GM18505 (cell line): ENCODE measurements at regions not wholly inside any gene's neighbourhood (a gene's known extent, or its start where the extent isn't known, plus 50 kb on each side); places are given as distances from the start of the nearest gene placed in this dataset.

ENCODE experiments used
- ATAC-seq: cut with Tn5 transposase; IDR thresholded peaks from one replicate; pipeline ENCODE4 v1.9.1; 2021; ENCODE audit not compliant: unreplicated experiment
- POLR2A ChIP-seq: IDR thresholded peaks from 4 replicates; pipeline ENCODE4 v1.6.1; 2011; ENCODE audit warnings: borderline replicate concordance; ENCODE audit not compliant: insufficient read depth, insufficient read length; ENCODE audit errors: extremely low read depth

DNA sequence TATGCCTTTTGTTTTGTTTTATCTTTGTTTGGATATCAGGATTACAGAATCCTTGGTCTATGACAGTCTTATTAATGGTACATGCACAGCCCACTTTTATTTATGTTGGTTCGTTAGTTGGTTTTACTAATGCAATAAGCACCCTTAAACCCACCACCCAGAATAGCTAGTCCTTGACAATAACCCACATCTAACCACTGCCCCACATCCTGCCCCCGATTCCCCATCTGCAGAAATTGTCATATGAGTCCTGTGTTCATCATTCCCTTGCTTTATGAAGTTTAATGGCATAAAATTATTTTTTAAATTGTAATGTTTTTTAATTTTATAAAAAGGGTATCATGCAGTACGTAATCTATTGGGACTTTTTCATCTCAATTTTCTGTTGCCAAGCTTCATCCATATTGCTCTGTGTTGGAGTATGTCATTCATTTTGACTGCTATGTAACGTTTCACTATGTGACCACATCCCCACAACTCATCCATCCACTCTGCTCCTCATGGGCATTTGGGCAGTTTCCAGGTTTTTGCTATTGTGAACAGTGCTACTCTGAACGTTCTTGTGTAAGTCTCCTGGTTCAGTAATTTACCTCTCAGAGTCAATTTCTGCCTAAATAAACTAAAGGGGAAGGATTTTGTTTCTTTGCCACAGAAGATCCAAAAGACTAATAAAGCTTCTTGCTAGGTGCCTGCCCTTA is 150.4 kb downstream of the MRPL14 start:
- ATAC-seq, result no peak
- TF ChIP-seq POLR2A, result no peak

DNA sequence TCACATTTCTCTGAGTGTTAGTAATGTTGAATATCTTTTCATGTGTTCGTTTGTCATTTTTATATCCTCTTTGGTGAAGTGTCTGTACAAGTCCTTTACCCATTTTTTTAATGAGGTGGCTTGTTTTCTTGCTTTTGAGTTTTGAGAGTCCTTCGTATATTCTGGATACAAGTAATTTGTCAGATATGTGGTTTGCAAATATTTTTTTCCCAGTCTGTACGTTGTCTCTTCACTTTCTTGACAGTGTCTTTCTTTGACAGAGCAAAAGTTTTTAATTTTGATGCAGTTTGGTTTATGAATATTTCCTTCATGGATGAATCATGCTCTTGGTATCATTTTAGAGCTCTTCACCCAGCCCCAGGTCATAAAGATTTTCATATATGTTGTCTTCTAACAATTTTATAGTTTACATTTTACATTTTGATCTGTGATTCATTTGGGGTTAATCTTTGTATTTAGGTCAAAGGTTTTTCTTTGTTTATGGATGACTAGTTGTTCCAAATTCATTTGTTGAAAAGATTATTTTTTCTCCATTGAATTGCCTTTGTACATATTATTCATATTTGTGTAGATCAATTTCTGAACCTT is 152.5 kb downstream of the MRPL14 start:
- ATAC-seq, result no peak
- TF ChIP-seq POLR2A, result no peak

DNA sequence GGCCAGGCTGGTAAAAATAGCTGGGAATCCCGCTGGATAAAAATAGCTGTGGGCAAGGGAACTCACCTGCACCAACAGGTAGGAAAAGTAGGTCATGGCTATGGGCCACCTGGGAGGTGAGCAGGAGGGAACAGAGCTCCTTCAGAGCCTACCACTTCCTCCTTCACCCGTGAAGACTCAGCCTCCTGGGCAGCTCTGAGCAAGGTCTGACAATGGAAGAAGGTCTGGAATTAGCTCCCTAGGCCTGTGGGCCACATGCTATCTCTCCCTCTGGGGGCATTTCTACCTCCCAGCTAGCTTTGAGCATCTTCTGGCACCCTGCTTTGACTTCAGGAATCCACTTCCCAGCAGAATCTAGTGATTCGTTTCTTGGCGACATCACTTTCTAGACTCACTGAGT is 153.9 kb downstream of the MRPL14 start:
- no peak for TF ChIP-seq POLR2A
- ATAC-seq, result no peak

DNA sequence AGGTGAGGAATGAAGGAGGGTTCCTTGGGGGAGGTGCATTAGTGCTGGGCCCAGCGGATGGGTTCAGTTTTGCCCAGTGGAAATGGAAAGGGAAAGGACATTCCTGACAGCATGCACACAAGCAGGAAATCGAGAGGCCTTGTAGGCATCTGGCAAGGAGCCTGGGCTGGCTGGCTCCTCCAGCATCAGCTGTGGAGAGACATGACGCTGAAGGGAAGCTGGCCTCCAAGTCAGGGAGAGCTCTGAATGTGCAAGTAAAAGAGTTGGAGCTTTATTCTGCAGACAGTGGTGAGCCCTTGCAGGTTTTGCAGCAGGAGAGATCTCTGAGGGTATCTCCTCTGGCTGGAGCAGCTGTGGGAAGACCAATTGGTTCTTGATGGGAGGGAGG is 154.3 kb downstream of the MRPL14 start:
- TF ChIP-seq POLR2A, result no peak
- ATAC-seq, result no peak

DNA sequence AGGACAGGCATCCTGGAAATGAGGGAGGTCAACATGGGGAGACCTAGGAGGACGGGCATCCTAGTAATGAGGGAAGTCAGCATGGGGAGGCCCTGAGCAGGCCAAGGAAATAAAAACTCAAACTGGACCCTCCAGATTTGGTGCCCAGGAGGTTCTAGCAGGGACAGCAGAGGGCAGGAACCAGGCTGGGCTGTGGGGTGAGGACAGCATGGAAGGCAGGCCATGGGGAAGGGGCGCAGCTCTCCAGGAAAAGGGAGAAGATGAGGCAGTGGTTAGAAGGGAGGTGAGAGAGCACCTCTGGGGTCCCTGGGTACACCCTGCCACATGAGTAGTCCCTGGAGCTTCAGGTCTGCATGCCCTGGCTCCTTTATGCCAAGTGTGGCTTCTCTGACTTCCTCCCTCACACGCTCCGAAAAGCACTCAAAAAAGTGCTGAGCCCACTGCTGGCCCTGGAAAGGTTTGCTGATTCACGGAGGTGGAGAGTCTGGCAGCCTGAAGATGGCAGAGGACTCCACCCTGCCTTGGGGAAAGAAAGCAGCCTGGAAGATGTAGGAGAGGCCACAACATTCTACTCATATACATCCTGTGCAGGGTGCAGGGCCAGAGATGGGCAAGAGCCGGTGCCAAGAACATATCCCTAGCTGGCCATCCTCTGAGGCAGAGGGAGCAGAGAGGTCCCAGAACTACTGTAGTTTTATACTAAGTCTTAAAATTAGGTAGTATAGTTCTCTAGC is 154.9 kb downstream of the MRPL14 start:
- no peak for TF ChIP-seq POLR2A

DNA sequence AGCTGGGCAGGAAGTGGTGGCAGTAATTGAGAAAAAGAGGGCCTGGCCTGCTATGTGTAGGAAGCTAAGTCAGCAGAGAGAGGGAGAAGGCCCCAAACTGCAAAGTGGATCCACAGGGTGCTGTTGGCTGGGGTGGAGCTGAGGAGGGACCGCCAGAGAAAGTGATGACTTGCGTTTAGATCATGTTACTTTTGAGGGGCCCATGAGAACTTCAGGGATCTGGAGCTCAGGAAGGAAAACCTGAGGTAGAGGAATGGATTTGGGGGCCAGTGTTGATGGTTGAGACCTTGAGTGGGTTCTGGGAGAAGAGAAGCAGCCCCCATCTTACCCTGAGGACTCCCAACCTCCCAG is 155.5 kb downstream of the MRPL14 start:
- ATAC-seq, result no peak
- TF ChIP-seq POLR2A, result no peak

More for the DNA sequence above, 154.9 kb downstream of the MRPL14 start:
- no peak for ATAC-seq

DNA sequence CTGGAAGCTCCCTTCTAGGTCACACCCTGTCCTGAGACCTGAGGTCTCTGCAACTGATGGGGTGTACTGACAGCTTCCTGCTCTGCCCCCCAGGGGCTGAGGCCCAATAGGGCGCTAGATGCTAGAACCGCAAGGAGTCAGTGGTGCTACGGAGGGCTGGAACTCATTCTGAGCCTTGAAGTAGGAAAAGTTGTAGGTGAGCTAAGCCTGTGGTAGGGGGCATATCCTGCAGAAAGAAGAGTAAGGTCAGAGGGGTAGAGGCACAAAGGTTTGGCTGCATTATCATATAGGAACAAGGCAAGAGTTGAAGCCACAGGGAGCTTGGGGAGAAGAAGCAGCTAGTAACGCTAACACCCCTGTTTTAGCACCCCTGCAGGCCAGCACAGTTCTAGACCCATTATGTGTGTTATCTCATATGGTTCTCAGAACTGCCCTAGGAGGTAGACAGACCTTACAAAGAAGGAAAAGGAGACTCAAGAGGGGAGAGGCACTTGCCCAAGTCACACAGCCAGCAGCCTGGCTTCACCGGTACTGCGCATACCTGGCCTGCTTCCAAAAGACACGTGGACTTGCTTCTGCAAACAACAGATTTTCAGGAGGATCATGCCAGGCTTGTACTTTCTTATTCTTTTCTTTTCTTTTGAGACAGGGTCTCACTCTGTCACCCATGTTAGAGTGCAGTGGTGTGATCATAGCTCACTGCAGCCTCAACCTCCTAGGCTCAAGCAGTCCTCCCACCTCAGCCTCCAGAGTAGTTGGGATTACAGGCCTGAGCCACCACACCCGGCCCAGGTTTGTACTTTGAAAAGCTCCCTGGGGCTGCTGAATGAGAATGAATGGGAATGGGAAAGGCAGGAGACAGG is 156.1 kb downstream of the MRPL14 start:
- ATAC-seq, result no peak
- no peak for TF ChIP-seq POLR2A

DNA sequence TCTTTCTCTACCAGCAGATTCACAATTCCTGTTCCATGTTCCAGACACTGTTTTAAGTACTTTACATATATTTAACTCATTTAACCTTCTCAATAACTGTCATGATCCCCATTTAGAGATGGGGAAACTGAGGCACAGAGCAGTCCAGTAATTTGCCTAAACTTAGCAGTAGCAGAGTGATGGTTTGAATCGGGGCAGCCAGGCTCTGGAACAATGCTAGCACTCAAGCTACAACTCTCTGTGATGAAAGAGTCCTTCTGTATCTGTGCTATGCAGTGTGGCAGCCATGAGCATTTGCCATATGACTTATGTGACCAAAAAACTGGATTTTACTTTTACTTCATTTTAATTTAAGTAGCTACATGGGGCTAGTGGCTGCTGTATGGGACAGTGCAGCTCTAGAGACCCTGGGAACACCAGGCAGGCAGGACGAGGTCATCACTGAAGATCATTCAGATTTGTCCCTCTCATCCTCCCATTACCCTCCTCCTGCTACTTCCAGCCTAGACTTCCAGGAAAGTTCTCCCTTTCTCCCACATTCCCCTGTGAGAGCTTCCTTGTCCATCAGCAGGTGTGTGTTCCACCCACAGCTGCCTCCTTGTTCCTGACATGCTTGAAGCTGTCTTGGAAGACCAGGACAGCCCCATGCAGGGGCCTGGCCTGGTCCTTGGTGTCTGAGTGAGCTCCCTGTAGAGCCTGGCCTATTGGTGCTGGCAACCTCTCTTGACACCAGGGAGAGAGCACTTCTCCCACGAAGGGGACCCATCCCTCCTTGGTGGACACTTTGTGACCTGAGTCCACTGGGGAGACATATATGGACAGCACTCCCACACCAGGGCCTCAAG is 157.0 kb downstream of the MRPL14 start:
- no peak for ATAC-seq
- TF ChIP-seq POLR2A, result no peak

DNA sequence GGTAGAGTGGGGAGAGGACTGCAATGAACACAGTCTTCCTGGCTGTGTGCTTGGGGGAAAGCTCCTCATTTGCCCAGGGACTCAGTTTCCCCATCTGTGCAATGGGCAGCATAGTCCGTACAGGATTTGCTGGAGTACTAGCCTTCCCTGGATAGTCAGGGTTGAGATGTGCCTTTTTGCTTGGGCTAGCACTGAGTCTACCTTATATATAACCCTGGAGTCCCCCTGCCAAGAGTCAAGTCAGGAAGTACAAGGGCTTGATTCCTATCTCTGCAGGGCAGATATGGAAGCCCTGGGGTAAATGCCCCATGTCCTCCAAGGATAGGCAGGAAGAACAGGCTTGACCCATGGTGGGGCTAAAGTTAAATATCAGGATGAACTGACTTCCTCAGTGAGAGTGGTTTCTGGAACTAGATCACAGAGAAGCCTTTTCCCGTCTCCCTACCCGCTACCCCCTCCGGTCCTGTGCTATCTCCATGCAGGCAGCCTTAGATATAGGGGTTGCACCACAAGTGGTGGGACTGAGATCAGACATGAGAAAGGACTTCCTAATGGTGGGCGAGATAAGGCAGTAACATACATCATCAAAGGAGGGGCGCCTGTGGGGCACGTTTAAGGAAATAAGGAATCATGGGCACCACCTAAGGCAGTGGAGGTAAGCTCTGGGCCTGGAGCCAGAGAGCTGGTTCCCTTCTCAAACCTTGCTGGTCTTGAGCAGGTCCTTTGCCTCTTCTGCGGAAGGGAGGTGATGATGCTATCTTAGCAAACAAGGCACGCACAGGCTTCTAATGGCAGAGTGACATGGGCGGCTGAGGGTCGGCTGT is 157.9 kb downstream of the MRPL14 start:
- no peak for TF ChIP-seq POLR2A
- no peak for ATAC-seq

DNA sequence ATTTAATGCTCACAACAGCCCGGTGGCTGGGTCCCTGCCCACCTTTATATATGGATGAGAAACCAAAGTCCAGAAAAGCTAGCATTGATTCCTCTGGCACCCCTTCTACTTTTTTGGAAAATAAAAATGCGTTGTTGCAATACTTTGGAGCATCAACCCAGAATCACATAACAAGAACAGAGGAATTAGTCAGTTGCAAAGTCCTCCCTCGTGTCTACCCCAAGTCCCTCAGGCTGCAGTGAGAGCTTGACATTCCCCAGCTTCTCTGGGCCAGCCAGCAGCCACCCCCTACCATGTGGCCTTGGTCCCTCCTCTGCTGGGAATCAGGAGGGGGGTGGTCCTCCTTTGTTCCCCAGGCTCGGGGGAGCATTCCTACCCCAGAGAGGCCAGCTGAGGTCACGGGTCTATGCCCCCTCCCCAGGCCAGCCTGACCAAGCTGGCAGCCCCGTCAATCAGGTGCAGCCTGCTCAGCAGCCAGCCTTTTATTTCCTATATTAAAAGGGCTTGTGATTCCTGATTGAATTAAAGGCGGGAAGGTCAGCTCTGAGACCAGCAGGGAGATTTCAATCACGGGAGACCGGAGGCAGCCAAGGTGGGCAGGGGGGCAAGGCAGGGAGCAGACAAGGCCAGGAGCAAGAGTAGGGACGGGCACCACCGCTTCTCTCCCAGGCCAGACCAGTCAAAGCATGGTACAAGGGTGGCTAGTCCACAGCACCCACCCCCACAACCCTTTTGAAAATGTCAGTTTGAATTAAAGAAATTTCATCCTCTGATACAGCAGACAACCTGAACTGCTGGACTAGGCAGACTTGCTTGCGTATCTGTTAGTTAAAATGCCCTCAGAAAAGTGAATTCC is 158.9 kb downstream of the MRPL14 start:
- ATAC-seq, result no peak
- no peak for TF ChIP-seq POLR2A

DNA sequence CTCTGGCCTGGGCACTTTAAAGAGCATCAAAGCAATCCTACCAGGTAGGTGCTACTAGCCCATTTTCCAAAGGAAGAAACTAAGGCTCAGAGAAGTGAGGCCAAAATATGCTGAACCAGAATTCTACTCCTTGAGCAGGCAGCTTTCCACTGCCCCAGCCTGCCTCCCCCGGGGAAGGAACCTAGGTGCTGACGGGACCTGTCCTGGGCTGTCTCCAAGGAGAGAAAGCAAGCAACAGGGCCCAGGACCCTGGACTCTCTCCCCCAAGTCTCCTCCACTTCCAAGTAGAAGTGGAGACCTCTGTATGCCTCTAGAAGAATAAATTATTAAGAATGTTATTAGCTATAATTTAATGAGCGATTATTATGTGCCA is 159.5 kb downstream of the MRPL14 start:
- TF ChIP-seq POLR2A, result no peak
- no peak for ATAC-seq

DNA sequence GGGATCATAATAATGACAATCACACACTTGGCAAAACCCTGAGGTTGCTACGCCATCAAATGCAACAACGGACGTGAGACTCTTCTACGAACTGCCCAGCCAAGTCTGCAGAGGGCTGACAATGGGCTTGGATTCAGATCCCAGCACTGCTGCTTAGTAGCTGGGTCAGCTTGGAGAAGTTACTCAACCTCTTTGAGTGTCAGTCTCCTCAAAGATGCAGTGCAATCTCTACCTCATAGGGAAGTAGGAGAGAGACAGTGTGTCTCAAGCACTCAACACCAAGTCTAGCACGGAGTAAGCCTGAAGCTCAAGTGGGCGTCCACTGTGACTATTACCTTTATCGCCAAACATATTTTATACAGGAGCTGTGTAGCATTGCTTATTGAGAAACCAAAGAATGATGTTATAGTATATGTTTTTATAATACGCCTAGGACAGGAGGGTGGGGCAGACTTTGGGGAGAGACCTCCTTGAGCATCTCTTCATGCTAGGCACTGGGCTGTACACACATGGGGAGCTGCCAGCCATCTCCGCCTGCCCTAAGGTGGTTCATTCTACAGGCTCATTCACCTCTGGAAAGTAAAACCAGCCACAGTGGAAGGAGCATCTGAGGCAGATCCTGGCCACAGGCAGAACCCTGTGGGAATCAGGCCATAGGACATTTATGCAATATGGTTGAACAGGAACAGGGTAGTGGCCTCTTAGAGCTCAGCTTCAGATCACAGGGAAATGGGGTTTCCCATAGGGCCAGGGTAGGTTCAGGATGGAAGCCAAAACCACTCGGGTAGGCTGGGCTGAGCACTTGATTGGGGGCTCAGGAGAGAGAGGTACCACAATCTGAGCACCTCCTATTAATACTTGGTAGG is 160.2 kb downstream of the MRPL14 start:
- no peak for TF ChIP-seq POLR2A
- no peak for ATAC-seq
